ENCODE measurements at regions not wholly inside any gene's neighbourhood (a gene's known extent, or its start where the extent isn't known, plus 50 kb on each side); places are given as distances from the start of the nearest gene placed in this dataset.

GRCh38 chrX:125089761-125090445 is 229.8 kb upstream of the TEX13C start:
- Histone ChIP-seq H3K9ac (ENCODE audit: low read length) (no peak overlapping the region), H3K4me3 (ENCODE audit: low read length) (no peak overlapping the region), H3K27ac (ENCODE audit: low read depth, low read length) (no peak overlapping the region), H3K27me3 (ENCODE audit: control insufficient read depth, insufficient read depth, low read length) (no peaks in the 10 kb centered on the region), H3K4me1 (ENCODE audit: control insufficient read depth, insufficient read depth, low read length) (no peaks in the 10 kb centered on the region), H3K36me3 (ENCODE audit: control insufficient read depth, insufficient read depth, low read length) (no peaks in the 10 kb centered on the region)

GRCh38 chrX:125093852-125094251 is 225.8 kb upstream of the TEX13C start:
- H3K4me1 ChIP-seq (ENCODE audit: control insufficient read depth, insufficient read depth, low read length): no peaks in the 10 kb centered on the region
- no peaks in the 10 kb centered on the region for H3K27me3 ChIP-seq (ENCODE audit: control insufficient read depth, insufficient read depth, low read length)
- H3K27ac ChIP-seq (ENCODE audit: low read depth, low read length): no peak overlapping the region
- no peaks in the 10 kb centered on the region for H3K36me3 ChIP-seq (ENCODE audit: control insufficient read depth, insufficient read depth, low read length)
- H3K4me3 ChIP-seq (ENCODE audit: low read length): no peak overlapping the region
- no peak overlapping the region for H3K9ac ChIP-seq (ENCODE audit: low read length)

GRCh38 chrX:125094901-125095300 is 224.8 kb upstream of the TEX13C start:
- Histone ChIP-seq H3K27me3 (ENCODE audit: control insufficient read depth, insufficient read depth, low read length) (no peaks in the 10 kb centered on the region), H3K4me3 (ENCODE audit: low read length) (no peak overlapping the region), H3K36me3 (ENCODE audit: control insufficient read depth, insufficient read depth, low read length) (no peaks in the 10 kb centered on the region), H3K27ac (ENCODE audit: low read depth, low read length) (no peak overlapping the region), H3K4me1 (ENCODE audit: control insufficient read depth, insufficient read depth, low read length) (no peaks in the 10 kb centered on the region), H3K9ac (ENCODE audit: low read length) (no peak overlapping the region)

GRCh38 chrX:125096469-125096868 is 223.2 kb upstream of the TEX13C start:
- H3K4me1 ChIP-seq (ENCODE audit: control insufficient read depth, insufficient read depth, low read length): no peaks in the 10 kb centered on the region
- no peaks in the 10 kb centered on the region for H3K27me3 ChIP-seq (ENCODE audit: control insufficient read depth, insufficient read depth, low read length)
- no peaks in the 10 kb centered on the region for H3K36me3 ChIP-seq (ENCODE audit: control insufficient read depth, insufficient read depth, low read length)
- H3K9ac ChIP-seq (ENCODE audit: low read length): no peak overlapping the region
- H3K4me3 ChIP-seq (ENCODE audit: low read length): no peak overlapping the region
- no peak overlapping the region for H3K27ac ChIP-seq (ENCODE audit: low read depth, low read length)

- H3K27ac ChIP-seq (ENCODE audit: low read depth, low read length): no peak overlapping the region
- H3K4me1 ChIP-seq (ENCODE audit: control insufficient read depth, insufficient read depth, low read length): no peaks in the 10 kb centered on the region
- H3K4me3 ChIP-seq (ENCODE audit: low read length): no peak overlapping the region
- H3K36me3 ChIP-seq (ENCODE audit: control insufficient read depth, insufficient read depth, low read length): no peaks in the 10 kb centered on the region
- no peak overlapping the region for H3K9ac ChIP-seq (ENCODE audit: low read length)
- H3K27me3 ChIP-seq (ENCODE audit: control insufficient read depth, insufficient read depth, low read length): no peaks in the 10 kb centered on the region
Measured at GRCh38 chrX:125096870-125097269, 222.8 kb upstream of the TEX13C start.

- H3K27ac ChIP-seq (ENCODE audit: low read depth, low read length): no peak overlapping the region
- no peaks in the 10 kb centered on the region for H3K27me3 ChIP-seq (ENCODE audit: control insufficient read depth, insufficient read depth, low read length)
- no peaks in the 10 kb centered on the region for H3K4me1 ChIP-seq (ENCODE audit: control insufficient read depth, insufficient read depth, low read length)
- no peak overlapping the region for H3K4me3 ChIP-seq (ENCODE audit: low read length)
- H3K36me3 ChIP-seq (ENCODE audit: control insufficient read depth, insufficient read depth, low read length): no peaks in the 10 kb centered on the region
- H3K9ac ChIP-seq (ENCODE audit: low read length): no peak overlapping the region
Measured at GRCh38 chrX:125101971-125102755, 217.5 kb upstream of the TEX13C start.

- H3K27me3 ChIP-seq (ENCODE audit: control insufficient read depth, insufficient read depth, low read length): no peaks in the 10 kb centered on the region
- H3K9ac ChIP-seq (ENCODE audit: low read length): no peak overlapping the region
- no peaks in the 10 kb centered on the region for H3K36me3 ChIP-seq (ENCODE audit: control insufficient read depth, insufficient read depth, low read length)
- no peaks in the 10 kb centered on the region for H3K4me1 ChIP-seq (ENCODE audit: control insufficient read depth, insufficient read depth, low read length)
- H3K4me3 ChIP-seq (ENCODE audit: low read length): no peak overlapping the region
- no peak overlapping the region for H3K27ac ChIP-seq (ENCODE audit: low read depth, low read length)
Measured at GRCh38 chrX:125103693-125104092, 216.0 kb upstream of the TEX13C start.

- H3K4me3 ChIP-seq (ENCODE audit: low read length): no peak overlapping the region
- no peaks in the 10 kb centered on the region for H3K36me3 ChIP-seq (ENCODE audit: control insufficient read depth, insufficient read depth, low read length)
- no peak overlapping the region for H3K9ac ChIP-seq (ENCODE audit: low read length)
Measured at GRCh38 chrX:125108921-125109320, 210.8 kb upstream of the TEX13C start.

GRCh38 chrX:125131164-125131563 is 188.5 kb upstream of the TEX13C start:
- H3K36me3 ChIP-seq (ENCODE audit: control insufficient read depth, insufficient read depth, low read length): no peaks in the 10 kb centered on the region

More at GRCh38 chrX:125108921-125109320, 210.8 kb upstream of the TEX13C start:
- Histone ChIP-seq H3K4me1 (ENCODE audit: control insufficient read depth, insufficient read depth, low read length) (no peaks in the 10 kb centered on the region), H3K27ac (ENCODE audit: low read depth, low read length) (no peak overlapping the region), H3K27me3 (ENCODE audit: control insufficient read depth, insufficient read depth, low read length) (no peaks in the 10 kb centered on the region)

GRCh38 chrX:125132274-125132673 is 187.4 kb upstream of the TEX13C start:
- Histone ChIP-seq H3K27me3 (ENCODE audit: control insufficient read depth, insufficient read depth, low read length) (no peaks in the 10 kb centered on the region), H3K4me3 (ENCODE audit: low read length) (no peak overlapping the region), H3K27ac (ENCODE audit: low read depth, low read length) (no peak overlapping the region), H3K36me3 (ENCODE audit: control insufficient read depth, insufficient read depth, low read length) (no peaks in the 10 kb centered on the region), H3K9ac (ENCODE audit: low read length) (no peak overlapping the region), H3K4me1 (ENCODE audit: control insufficient read depth, insufficient read depth, low read length) (no peaks in the 10 kb centered on the region)

More at GRCh38 chrX:125131164-125131563, 188.5 kb upstream of the TEX13C start:
- no peak overlapping the region for H3K27ac ChIP-seq (ENCODE audit: low read depth, low read length)
- H3K9ac ChIP-seq (ENCODE audit: low read length): no peak overlapping the region
- H3K4me3 ChIP-seq (ENCODE audit: low read length): no peak overlapping the region
- H3K27me3 ChIP-seq (ENCODE audit: control insufficient read depth, insufficient read depth, low read length): no peaks in the 10 kb centered on the region
- no peaks in the 10 kb centered on the region for H3K4me1 ChIP-seq (ENCODE audit: control insufficient read depth, insufficient read depth, low read length)

- H3K9ac ChIP-seq (ENCODE audit: low read length): no peak overlapping the region
- no peaks in the 10 kb centered on the region for H3K36me3 ChIP-seq (ENCODE audit: control insufficient read depth, insufficient read depth, low read length)
- H3K4me3 ChIP-seq (ENCODE audit: low read length): no peak overlapping the region
- H3K27me3 ChIP-seq (ENCODE audit: control insufficient read depth, insufficient read depth, low read length): no peaks in the 10 kb centered on the region
- H3K4me1 ChIP-seq (ENCODE audit: control insufficient read depth, insufficient read depth, low read length): no peaks in the 10 kb centered on the region
- H3K27ac ChIP-seq (ENCODE audit: low read depth, low read length): no peak overlapping the region
Measured at GRCh38 chrX:125137521-125137920, 182.2 kb upstream of the TEX13C start.

GRCh38 chrX:125150231-125150630 is 169.4 kb upstream of the TEX13C start:
- Histone ChIP-seq H3K36me3 (ENCODE audit: control insufficient read depth, insufficient read depth, low read length) (no peaks in the 10 kb centered on the region), H3K27me3 (ENCODE audit: control insufficient read depth, insufficient read depth, low read length) (no peaks in the 10 kb centered on the region), H3K4me1 (ENCODE audit: control insufficient read depth, insufficient read depth, low read length) (no peaks in the 10 kb centered on the region), H3K27ac (ENCODE audit: low read depth, low read length) (no peak overlapping the region), H3K4me3 (ENCODE audit: low read length) (no peak overlapping the region), H3K9ac (ENCODE audit: low read length) (no peak overlapping the region)

- no peak overlapping the region for H3K27ac ChIP-seq (ENCODE audit: low read depth, low read length)
- H3K4me1 ChIP-seq (ENCODE audit: control insufficient read depth, insufficient read depth, low read length): no peaks in the 10 kb centered on the region
- H3K4me3 ChIP-seq (ENCODE audit: low read length): no peak overlapping the region
- H3K27me3 ChIP-seq (ENCODE audit: control insufficient read depth, insufficient read depth, low read length): no peaks in the 10 kb centered on the region
- H3K9ac ChIP-seq (ENCODE audit: low read length): no peak overlapping the region
- no peaks in the 10 kb centered on the region for H3K36me3 ChIP-seq (ENCODE audit: control insufficient read depth, insufficient read depth, low read length)
Measured at GRCh38 chrX:125151146-125151545, 168.5 kb upstream of the TEX13C start.
